WTC11 (cell line): ENCODE measurements at regions not wholly inside any gene's neighbourhood (a gene's known extent, or its start where the extent isn't known, plus 50 kb on each side); places are given as distances from the start of the nearest gene placed in this dataset.

Experiments used
- ATAC-seq: fragments of 200-7000 bp; cut with Tn5 transposase; 2 replicates; pipeline ENCODE4 v1.10.0; 2021; ENCODE audit warnings: mild to moderate bottlenecking, moderate library complexity
- CTCF ChIA-PET: fragments of 300-600 bp; sonication (Branson Sonifier 250); formaldehyde crosslinking; loops from one replicate; lab custom pipeline; 2021; ENCODE audit warnings: antibody characterized with exemption; lab: Charles Lee
- POLR2A ChIA-PET: fragments of 350-600 bp; sonication (Branson Sonifier 250); formaldehyde crosslinking; loops from one replicate; lab custom pipeline; 2021; ENCODE audit warnings: antibody characterized with exemption; lab: Charles Lee
- DNase-seq: peaks from one replicate; pipeline ENCODE4 v3.0.0; 2021; ENCODE audit warnings: low spot score
- H3K27ac Mint-ChIP-seq: 2 replicates; pipeline ENCODE4 v1.8.0; 2021; ENCODE audit warnings: mixed read lengths
- H3K27me3 Mint-ChIP-seq: 2 replicates; pipeline ENCODE4 v1.8.0; 2021; ENCODE audit warnings: low read depth, mild to moderate bottlenecking, moderate library complexity, mixed read lengths
- H3K36me3 Mint-ChIP-seq: 2 replicates; pipeline ENCODE4 v1.8.0; 2021; ENCODE audit warnings: mixed read lengths
- H3K4me1 Mint-ChIP-seq: 2 replicates; pipeline ENCODE4 v1.8.0; 2022; ENCODE audit warnings: mixed read lengths
- H3K4me3 Mint-ChIP-seq: 2 replicates; pipeline ENCODE4 v1.8.0; 2021; ENCODE audit warnings: mild to moderate bottlenecking, moderate library complexity, mixed read lengths
- H3K9me3 Mint-ChIP-seq: 2 replicates; pipeline ENCODE4 v1.8.0; 2021; ENCODE audit warnings: mixed read lengths
- E2F1 ChIP-seq: sonication (generic); formaldehyde crosslinking; IDR thresholded peaks from 2 replicates; pipeline ENCODE4 v1.8.0; 2022; ENCODE audit warnings: mild to moderate bottlenecking, missing genetic modification reagents
- ELF4 ChIP-seq: sonication (generic); formaldehyde crosslinking; IDR thresholded peaks from 2 replicates; pipeline ENCODE4 v1.8.1; 2022; ENCODE audit warnings: low read depth, mild to moderate bottlenecking, moderate library complexity, missing genetic modification reagents
- EMX1 ChIP-seq: fragments of 250-450 bp; sonication (Bioruptor Pico); IDR thresholded peaks from 2 replicates; pipeline ENCODE4 v1.8.0; 2021; ENCODE audit warnings: mild to moderate bottlenecking
- ESRRA ChIP-seq: sonication (generic); formaldehyde crosslinking; IDR thresholded peaks from 2 replicates; pipeline ENCODE4 v1.8.1; 2022; ENCODE audit warnings: mild to moderate bottlenecking, missing genetic modification reagents, borderline replicate concordance
- FOXK1 ChIP-seq: sonication (generic); formaldehyde crosslinking; IDR thresholded peaks from 2 replicates; pipeline ENCODE4 v1.8.0; 2022; ENCODE audit warnings: mild to moderate bottlenecking, moderate library complexity, missing genetic modification reagents
- FOXP1 ChIP-seq: sonication (generic); formaldehyde crosslinking; IDR thresholded peaks from 2 replicates; pipeline ENCODE4 v1.8.0; 2022; ENCODE audit warnings: missing genetic modification reagents, mild to moderate bottlenecking, moderate library complexity, borderline replicate concordance
- GTF2I ChIP-seq: fragments of 250-450 bp; sonication (Bioruptor Pico); conservative IDR thresholded peaks from 2 replicates; pipeline ENCODE4 v1.4.0; 2021; ENCODE audit warnings: mild to moderate bottlenecking
- RELA ChIP-seq: sonication (generic); formaldehyde crosslinking; IDR thresholded peaks from 2 replicates; pipeline ENCODE4 v1.8.1; 2022; ENCODE audit warnings: missing genetic modification reagents, mild to moderate bottlenecking, borderline replicate concordance
- TP53 ChIP-seq: sonication (generic); formaldehyde crosslinking; IDR thresholded peaks from 2 replicates; pipeline ENCODE4 v1.8.1; 2023; ENCODE audit warnings: mild to moderate bottlenecking, missing genetic modification reagents
- USF1 ChIP-seq: sonication (generic); formaldehyde crosslinking; IDR thresholded peaks from 2 replicates; pipeline ENCODE4 v1.8.0; 2022; ENCODE audit warnings: mild to moderate bottlenecking, missing genetic modification reagents
- ZNF121 ChIP-seq: sonication (generic); formaldehyde crosslinking; IDR thresholded peaks from 2 replicates; pipeline ENCODE4 v1.8.0; 2023; ENCODE audit warnings: missing genetic modification reagents
- ZNF219 ChIP-seq: sonication (generic); formaldehyde crosslinking; IDR thresholded peaks from 2 replicates; pipeline ENCODE4 v1.8.0; 2023; ENCODE audit warnings: missing genetic modification reagents, mild to moderate bottlenecking, borderline replicate concordance
- TF ChIP-seq, protein P1 (sequence below): sonication (generic); formaldehyde crosslinking; IDR thresholded peaks from 2 replicates; pipeline ENCODE4 v1.8.1; 2023; ENCODE audit warnings: mild to moderate bottlenecking, missing genetic modification reagents, borderline replicate concordance
- TF ChIP-seq, protein P2 (sequence below): sonication (generic); formaldehyde crosslinking; IDR thresholded peaks from 2 replicates; pipeline ENCODE4 v1.8.1; 2023; ENCODE audit warnings: mild to moderate bottlenecking, missing genetic modification reagents
- TF ChIP-seq, protein P3 (sequence below): sonication (generic); formaldehyde crosslinking; IDR thresholded peaks from 2 replicates; pipeline ENCODE4 v1.8.1; 2022; ENCODE audit warnings: mild to moderate bottlenecking, missing genetic modification reagents, moderate library complexity, borderline replicate concordance
- TF ChIP-seq, protein P4 (sequence below): sonication (generic); formaldehyde crosslinking; IDR thresholded peaks from 2 replicates; pipeline ENCODE4 v1.8.0; 2022; ENCODE audit warnings: missing genetic modification reagents

- Mint-ChIP-seq H3K27me3 (0 out of 2 replicates have a peak, but pooled peaks cover 4% of the 10 kb centered on the region), H3K27ac (no peak overlapping the region)
These were observed 179.1 kb upstream of the FBXL7 start for GRCh38 chr5:15320871-15321270.

More at GRCh38 chr5:15320871-15321270, 179.1 kb upstream of the FBXL7 start:
- DNase-seq, result no peak
- no peak overlapping the region for H3K4me3 Mint-ChIP-seq
- TF ChIP-seq, protein P1, sequence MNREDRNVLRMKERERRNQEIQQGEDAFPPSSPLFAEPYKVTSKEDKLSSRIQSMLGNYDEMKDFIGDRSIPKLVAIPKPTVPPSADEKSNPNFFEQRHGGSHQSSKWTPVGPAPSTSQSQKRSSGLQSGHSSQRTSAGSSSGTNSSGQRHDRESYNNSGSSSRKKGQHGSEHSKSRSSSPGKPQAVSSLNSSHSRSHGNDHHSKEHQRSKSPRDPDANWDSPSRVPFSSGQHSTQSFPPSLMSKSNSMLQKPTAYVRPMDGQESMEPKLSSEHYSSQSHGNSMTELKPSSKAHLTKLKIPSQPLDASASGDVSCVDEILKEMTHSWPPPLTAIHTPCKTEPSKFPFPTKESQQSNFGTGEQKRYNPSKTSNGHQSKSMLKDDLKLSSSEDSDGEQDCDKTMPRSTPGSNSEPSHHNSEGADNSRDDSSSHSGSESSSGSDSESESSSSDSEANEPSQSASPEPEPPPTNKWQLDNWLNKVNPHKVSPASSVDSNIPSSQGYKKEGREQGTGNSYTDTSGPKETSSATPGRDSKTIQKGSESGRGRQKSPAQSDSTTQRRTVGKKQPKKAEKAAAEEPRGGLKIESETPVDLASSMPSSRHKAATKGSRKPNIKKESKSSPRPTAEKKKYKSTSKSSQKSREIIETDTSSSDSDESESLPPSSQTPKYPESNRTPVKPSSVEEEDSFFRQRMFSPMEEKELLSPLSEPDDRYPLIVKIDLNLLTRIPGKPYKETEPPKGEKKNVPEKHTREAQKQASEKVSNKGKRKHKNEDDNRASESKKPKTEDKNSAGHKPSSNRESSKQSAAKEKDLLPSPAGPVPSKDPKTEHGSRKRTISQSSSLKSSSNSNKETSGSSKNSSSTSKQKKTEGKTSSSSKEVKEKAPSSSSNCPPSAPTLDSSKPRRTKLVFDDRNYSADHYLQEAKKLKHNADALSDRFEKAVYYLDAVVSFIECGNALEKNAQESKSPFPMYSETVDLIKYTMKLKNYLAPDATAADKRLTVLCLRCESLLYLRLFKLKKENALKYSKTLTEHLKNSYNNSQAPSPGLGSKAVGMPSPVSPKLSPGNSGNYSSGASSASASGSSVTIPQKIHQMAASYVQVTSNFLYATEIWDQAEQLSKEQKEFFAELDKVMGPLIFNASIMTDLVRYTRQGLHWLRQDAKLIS (CRISPR knock-in tag), result no peak
- TF ChIP-seq, protein P2, sequence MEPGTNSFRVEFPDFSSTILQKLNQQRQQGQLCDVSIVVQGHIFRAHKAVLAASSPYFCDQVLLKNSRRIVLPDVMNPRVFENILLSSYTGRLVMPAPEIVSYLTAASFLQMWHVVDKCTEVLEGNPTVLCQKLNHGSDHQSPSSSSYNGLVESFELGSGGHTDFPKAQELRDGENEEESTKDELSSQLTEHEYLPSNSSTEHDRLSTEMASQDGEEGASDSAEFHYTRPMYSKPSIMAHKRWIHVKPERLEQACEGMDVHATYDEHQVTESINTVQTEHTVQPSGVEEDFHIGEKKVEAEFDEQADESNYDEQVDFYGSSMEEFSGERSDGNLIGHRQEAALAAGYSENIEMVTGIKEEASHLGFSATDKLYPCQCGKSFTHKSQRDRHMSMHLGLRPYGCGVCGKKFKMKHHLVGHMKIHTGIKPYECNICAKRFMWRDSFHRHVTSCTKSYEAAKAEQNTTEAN (CRISPR knock-in tag), result no peak
- TF ChIP-seq ELF4 (no peak), FOXP1 (CRISPR knock-in tag) (no peak), ESRRA (no peak), RELA (CRISPR knock-in tag) (no peak), GTF2I (CRISPR knock-in tag) (no peak), TP53 (CRISPR knock-in tag) (no peak), USF1 (CRISPR knock-in tag) (no peak), FOXK1 (CRISPR knock-in tag) (no peak), ZNF121 (no peak), EMX1 (CRISPR knock-in tag) (no peak), ZNF219 (CRISPR knock-in tag) (no peak), E2F1 (CRISPR knock-in tag) (no peak)
- TF ChIP-seq, protein P3, sequence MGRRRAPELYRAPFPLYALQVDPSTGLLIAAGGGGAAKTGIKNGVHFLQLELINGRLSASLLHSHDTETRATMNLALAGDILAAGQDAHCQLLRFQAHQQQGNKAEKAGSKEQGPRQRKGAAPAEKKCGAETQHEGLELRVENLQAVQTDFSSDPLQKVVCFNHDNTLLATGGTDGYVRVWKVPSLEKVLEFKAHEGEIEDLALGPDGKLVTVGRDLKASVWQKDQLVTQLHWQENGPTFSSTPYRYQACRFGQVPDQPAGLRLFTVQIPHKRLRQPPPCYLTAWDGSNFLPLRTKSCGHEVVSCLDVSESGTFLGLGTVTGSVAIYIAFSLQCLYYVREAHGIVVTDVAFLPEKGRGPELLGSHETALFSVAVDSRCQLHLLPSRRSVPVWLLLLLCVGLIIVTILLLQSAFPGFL (CRISPR knock-in tag), result no peak
- TF ChIP-seq, protein P4, sequence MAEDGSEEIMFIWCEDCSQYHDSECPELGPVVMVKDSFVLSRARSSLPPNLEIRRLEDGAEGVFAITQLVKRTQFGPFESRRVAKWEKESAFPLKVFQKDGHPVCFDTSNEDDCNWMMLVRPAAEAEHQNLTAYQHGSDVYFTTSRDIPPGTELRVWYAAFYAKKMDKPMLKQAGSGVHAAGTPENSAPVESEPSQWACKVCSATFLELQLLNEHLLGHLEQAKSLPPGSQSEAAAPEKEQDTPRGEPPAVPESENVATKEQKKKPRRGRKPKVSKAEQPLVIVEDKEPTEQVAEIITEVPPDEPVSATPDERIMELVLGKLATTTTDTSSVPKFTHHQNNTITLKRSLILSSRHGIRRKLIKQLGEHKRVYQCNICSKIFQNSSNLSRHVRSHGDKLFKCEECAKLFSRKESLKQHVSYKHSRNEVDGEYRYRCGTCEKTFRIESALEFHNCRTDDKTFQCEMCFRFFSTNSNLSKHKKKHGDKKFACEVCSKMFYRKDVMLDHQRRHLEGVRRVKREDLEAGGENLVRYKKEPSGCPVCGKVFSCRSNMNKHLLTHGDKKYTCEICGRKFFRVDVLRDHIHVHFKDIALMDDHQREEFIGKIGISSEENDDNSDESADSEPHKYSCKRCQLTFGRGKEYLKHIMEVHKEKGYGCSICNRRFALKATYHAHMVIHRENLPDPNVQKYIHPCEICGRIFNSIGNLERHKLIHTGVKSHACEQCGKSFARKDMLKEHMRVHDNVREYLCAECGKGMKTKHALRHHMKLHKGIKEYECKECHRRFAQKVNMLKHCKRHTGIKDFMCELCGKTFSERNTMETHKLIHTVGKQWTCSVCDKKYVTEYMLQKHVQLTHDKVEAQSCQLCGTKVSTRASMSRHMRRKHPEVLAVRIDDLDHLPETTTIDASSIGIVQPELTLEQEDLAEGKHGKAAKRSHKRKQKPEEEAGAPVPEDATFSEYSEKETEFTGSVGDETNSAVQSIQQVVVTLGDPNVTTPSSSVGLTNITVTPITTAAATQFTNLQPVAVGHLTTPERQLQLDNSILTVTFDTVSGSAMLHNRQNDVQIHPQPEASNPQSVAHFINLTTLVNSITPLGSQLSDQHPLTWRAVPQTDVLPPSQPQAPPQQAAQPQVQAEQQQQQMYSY, result no peak
- 0 out of 2 replicates have a peak, but pooled peaks cover 4% of the 10 kb centered on the region for H3K4me1 Mint-ChIP-seq
- ChIA-PET POLR2A (no interaction called here), CTCF (no interaction called here)
- no peaks in the 10 kb centered on the region for H3K36me3 Mint-ChIP-seq
- no peak for ATAC-seq
- H3K9me3 Mint-ChIP-seq, result peaks cover under 1% of the 10 kb centered on the region; the same call in 1 of the 2 replicates
